ENCODE measurements at regions not wholly inside any gene's neighbourhood (a gene's known extent, or its start where the extent isn't known, plus 50 kb on each side); places are given as distances from the start of the nearest gene placed in this dataset.

DNA sequence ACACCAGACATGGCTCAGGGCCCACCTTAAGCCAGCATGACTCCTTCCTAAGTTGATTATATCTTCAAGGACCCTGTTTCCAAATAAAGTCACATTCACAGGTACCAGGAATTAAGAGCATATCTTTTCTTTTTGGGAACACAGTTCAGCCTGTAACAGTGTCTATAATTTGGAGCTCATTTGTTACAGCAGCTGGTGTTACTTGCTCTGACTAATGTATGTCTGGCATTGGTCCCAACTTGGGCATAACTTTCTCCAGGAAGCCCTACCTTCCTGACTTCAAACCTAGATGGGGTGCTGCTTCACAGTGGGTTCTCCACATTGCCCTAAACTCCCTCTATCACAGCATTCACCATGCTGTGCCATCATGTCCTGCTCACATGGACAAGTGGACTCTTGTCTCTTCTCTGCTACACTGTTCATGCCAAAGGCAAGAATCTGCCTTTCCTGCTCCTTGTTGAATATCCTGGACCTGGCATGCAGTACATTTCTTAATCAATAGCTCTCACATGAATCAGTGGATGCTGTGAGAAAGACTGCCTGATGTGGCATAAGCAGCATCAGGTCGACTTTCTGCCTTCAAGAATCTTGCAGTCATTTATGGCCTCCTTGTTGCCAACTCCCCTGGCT is 117.4 kb upstream of the FOXA2 start:
- Histone ChIP-seq H3K4me3 (no peak overlapping the region), H3K9me3 (peaks cover 0 to 20% (median 3%) of the 10 kb centered on the region in 8 donors), H3K4me1 (no peaks in the 10 kb centered on the region), H3K36me3 (no peaks in the 10 kb centered on the region), H3K27me3 (replicated peaks in 1 of 7) (no peaks in the 10 kb centered on the region), H3K27ac (no peak overlapping the region)
- DNase-seq: no peak
- TF ChIP-seq POLR2A (IDR thresholded peaks at IDR 0.05): no peak
- TF ChIP-seq, protein P1, sequence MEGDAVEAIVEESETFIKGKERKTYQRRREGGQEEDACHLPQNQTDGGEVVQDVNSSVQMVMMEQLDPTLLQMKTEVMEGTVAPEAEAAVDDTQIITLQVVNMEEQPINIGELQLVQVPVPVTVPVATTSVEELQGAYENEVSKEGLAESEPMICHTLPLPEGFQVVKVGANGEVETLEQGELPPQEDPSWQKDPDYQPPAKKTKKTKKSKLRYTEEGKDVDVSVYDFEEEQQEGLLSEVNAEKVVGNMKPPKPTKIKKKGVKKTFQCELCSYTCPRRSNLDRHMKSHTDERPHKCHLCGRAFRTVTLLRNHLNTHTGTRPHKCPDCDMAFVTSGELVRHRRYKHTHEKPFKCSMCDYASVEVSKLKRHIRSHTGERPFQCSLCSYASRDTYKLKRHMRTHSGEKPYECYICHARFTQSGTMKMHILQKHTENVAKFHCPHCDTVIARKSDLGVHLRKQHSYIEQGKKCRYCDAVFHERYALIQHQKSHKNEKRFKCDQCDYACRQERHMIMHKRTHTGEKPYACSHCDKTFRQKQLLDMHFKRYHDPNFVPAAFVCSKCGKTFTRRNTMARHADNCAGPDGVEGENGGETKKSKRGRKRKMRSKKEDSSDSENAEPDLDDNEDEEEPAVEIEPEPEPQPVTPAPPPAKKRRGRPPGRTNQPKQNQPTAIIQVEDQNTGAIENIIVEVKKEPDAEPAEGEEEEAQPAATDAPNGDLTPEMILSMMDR (IDR thresholded peaks at IDR 0.05 in 8 of 11, conservative IDR thresholded peaks at IDR 0.05 in 3 of 11): no peak
- no peak for TF ChIP-seq POLR2AphosphoS5 (IDR thresholded peaks at IDR 0.05)
- WGBS, 5 donors: 68 to 96% (median 81%) methylated on average over 1 of the region's 1 CpG
- intact Hi-C loops (cut with DNase I; ENCODE audit: low total_unique reads): no loop called here

DNA sequence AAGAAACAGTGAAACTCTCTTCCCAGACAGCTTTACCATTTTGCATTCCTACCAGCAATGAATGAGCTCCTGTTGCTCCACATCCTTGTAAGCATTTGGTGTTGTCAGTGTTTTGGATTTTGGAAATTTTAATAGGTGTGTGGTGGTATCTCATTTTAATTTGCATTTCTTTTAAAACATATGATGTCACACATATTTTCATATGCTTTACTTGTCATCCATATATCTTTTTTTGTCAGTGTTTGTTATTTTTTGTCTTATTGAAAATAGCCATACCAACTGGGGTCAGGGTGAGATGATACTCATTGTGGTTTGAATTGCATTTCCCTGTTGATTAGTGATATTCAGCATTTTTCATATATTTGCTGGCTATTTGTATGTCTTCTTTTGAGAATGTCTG is 119.5 kb upstream of the FOXA2 start:
- TF ChIP-seq, protein P1 (IDR thresholded peaks at IDR 0.05 in 8 of 11, conservative IDR thresholded peaks at IDR 0.05 in 3 of 11): no peak
- TF ChIP-seq POLR2AphosphoS5 (IDR thresholded peaks at IDR 0.05) (no peak), POLR2A (IDR thresholded peaks at IDR 0.05) (no peak)
- Histone ChIP-seq H3K4me3 (no peak overlapping the region), H3K4me1 (no peaks in the 10 kb centered on the region), H3K36me3 (no peaks in the 10 kb centered on the region), H3K27me3 (replicated peaks in 1 of 7) (no peaks in the 10 kb centered on the region), H3K27ac (no peak overlapping the region), H3K9me3 (peaks cover 0 to 20% (median 3%) of the 10 kb centered on the region in 8 donors)
- intact Hi-C loops (cut with DNase I; ENCODE audit: low total_unique reads): no loop called here
- DNase-seq: no peak

DNA sequence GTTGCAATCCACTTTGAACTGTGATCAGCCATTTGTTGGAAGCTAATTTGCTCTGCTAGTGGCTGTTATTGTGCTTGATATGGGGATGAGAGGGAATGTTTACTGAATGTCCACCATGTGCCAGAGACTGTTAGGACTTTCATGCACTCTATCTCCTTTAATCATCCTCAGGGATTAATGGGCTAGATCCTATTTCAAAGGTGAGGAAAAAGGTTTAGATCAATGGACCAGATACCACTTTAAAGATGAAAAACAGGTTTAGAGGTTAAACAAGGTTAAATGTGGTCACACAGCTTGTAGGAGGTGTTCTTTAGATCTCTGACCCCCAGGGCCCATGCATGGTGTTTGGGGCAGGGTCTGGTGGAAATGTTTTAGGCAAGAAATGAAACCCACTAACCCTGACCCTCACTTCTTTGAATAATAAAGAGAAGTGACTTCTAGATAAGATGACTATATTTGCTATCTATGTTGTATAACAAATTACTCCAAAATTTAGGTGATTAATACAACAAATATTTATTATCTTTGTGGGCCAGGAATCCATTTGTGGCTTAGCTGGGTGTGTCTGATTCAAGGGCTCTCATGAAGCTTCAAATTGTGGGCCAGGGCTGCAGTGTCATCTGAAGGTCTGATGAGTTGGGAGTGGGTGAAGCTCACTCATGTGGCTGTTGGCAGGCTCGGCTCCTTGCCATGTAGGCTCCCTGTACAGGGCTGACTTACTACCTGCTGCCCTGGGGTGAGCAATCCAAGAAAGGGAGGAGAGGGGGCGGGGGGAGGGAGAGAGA is 127.8 kb upstream of the FOXA2 start:
- WGBS, 5 donors: 73 to 94% (median 88%) methylated on average over 2 of the region's 2 CpGs
- intact Hi-C loops (cut with DNase I; ENCODE audit: low total_unique reads): no loop called here
- H3K36me3 ChIP-seq: no peaks in the 10 kb centered on the region
- TF ChIP-seq, protein P1 (IDR thresholded peaks at IDR 0.05 in 8 of 11, conservative IDR thresholded peaks at IDR 0.05 in 3 of 11): no peak
- TF ChIP-seq POLR2A (IDR thresholded peaks at IDR 0.05) (no peak), POLR2AphosphoS5 (IDR thresholded peaks at IDR 0.05) (no peak)
- H3K27me3 ChIP-seq (replicated peaks in 1 of 7): no peaks in the 10 kb centered on the region
- H3K4me1 ChIP-seq: peaks cover 0 to 9% (median 7%) of the 10 kb centered on the region in 6 donors
- H3K9me3 ChIP-seq: peaks cover 0 to 13% (median 0%) of the 10 kb centered on the region in 8 donors
- no peak for DNase-seq
- H3K4me3 ChIP-seq: no peak overlapping the region
- H3K27ac ChIP-seq: no peak overlapping the region

DNA sequence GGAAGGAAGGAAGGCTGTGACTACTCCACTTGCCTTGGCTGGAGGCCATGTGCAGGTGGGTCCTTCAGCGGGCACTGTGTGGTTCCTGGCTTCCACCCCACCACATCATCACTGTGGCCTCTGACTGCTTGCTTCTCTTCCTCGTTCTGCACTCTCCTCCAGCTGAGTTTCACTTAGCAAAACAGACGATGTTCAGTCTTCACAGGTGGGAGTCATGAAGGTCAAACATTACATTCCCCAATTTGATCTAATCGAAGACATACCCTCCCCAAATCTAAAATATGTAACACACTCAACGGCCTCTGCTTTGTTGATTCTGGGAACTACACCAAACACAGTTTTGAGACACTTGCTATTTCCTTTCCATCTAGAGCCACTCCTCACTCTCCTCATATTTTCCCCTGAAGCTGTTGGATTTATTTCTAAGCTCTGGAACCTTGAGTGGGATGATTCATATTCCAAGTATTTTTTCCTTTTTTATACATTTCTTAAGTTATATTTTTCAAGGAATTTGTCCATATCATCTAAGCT is 132.5 kb upstream of the FOXA2 start:
- no peak for DNase-seq
- no peaks in the 10 kb centered on the region for H3K36me3 ChIP-seq
- H3K4me1 ChIP-seq: peaks cover 0 to 32% (median 19%) of the 10 kb centered on the region in 6 donors
- WGBS, 5 donors: 4 to 18% (median 7%) methylated on average over 5 of the region's 5 CpGs
- peak overlapping the region in 7 of 8 donors; percentile 5 to 66 (median 45) for H3K27ac ChIP-seq
- H3K4me3 ChIP-seq: no peak overlapping the region
- H3K27me3 ChIP-seq (replicated peaks in 1 of 7): no peaks in the 10 kb centered on the region
- TF ChIP-seq, protein P1 (IDR thresholded peaks at IDR 0.05 in 8 of 11, conservative IDR thresholded peaks at IDR 0.05 in 3 of 11): no peak
- TF ChIP-seq POLR2A (IDR thresholded peaks at IDR 0.05) (no peak), POLR2AphosphoS5 (IDR thresholded peaks at IDR 0.05) (peak in 2 of 3 donors; percentile 16 to 19)
- intact Hi-C loops (cut with DNase I; ENCODE audit: low total_unique reads): no loop called here
- H3K9me3 ChIP-seq: peaks cover 0 to 13% (median 0%) of the 10 kb centered on the region in 8 donors
